AG09319 (cell line): ENCODE measurements at regions not wholly inside any gene's neighbourhood (a gene's known extent, or its start where the extent isn't known, plus 50 kb on each side); places are given as distances from the start of the nearest gene placed in this dataset.

Experiments used
- DNase-seq: peaks from one replicate; pipeline ENCODE4 v3.0.0-alpha.2; 2010; ENCODE audit warnings: low read depth; ENCODE audit errors: extremely low read depth
- TF ChIP-seq, protein P1 (sequence below): IDR thresholded peaks from 2 replicates; pipeline ENCODE4 v1.5.1; 2011; ENCODE audit warnings: low read depth, mild to moderate bottlenecking, inconsistent platforms, low read length, moderate library complexity

DNA sequence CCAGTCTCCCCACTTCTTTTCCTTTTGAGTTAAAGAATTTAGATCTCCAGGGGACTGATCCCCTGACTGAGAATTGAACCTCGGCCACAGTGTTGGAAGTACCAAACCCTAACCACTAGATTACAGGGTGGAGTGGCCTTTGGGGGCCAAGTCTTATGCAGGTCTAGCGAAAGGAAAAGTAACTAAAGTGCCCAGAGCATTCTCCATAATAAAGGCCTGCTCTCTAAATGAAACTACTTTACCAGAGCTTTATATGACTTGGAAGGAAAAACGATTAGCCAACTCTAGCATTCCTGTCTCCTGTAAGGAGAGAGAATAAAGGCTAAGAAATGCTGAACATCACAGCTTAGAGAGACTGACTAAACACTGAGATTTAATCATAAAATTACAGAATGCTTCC lies 788.0 kb downstream of the C4orf33 start:
- TF ChIP-seq, protein P1, sequence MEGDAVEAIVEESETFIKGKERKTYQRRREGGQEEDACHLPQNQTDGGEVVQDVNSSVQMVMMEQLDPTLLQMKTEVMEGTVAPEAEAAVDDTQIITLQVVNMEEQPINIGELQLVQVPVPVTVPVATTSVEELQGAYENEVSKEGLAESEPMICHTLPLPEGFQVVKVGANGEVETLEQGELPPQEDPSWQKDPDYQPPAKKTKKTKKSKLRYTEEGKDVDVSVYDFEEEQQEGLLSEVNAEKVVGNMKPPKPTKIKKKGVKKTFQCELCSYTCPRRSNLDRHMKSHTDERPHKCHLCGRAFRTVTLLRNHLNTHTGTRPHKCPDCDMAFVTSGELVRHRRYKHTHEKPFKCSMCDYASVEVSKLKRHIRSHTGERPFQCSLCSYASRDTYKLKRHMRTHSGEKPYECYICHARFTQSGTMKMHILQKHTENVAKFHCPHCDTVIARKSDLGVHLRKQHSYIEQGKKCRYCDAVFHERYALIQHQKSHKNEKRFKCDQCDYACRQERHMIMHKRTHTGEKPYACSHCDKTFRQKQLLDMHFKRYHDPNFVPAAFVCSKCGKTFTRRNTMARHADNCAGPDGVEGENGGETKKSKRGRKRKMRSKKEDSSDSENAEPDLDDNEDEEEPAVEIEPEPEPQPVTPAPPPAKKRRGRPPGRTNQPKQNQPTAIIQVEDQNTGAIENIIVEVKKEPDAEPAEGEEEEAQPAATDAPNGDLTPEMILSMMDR: no peak
- DNase-seq: no peak

DNA sequence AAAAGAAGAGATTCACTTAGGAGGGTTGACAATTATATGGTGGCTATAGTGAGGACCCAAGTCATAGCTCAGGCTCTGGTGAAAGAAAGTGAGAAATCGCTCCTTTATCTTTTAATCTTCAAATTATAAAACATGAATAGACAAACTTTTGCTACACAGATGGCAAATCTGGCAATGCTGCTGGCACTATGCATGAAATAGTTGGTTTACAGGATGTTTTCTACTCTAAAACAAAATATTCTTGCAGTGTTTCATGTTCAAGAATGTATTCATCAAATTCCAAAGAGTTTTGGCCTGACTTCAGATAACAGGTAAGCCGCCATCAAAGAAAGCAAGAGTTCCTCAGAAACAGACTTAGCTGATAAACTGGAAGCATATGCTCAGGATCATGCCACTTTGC lies 801.2 kb downstream of the C4orf33 start:
- TF ChIP-seq, protein P1: no peak
- DNase-seq: no peak

DNA sequence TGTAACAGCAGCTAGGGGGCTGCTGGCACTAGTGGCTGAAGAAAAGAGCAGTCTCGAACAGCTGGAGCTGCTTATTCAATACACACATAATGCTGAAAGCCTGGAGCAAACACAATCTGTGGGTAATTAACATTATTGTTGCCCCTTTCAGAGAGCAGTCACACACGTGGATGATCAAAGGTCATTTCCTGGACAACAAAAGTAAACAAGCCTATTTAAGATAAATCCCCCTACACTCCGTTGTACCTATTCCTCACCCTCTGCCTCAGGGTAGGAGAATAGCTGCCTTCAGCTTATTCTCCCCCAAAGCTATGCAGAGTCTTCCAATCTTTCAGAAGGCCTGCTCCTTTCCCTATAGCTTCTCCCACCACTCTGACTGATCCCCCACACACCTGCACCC lies 803.9 kb downstream of the C4orf33 start:
- TF ChIP-seq, protein P1: no peak
- no peak for DNase-seq

DNA sequence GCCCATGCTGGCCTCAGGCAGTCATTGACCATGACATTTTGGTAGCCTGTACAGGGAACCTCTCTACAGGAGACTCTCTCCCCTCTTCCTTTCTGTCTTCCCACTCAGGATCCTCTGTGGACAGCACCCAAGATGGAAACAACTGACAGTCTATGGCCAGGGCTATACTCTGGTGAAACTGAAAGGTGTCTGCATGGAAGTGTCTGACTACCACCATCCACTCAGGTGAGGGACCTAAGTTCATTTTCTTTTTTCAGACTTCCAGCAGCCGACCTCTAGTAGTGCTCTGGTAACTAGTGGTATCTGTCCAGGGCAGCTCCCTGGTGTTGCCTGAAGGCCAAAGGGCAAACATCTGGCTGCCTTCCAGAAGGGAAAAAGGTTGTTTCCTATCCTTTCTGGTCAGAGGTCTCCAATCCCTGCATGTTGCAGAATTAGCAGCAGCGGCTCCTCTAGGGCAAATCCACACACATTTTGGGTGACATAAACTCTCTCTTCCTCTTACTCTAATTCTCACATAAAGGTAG lies 804.5 kb downstream of the C4orf33 start:
- no peak for DNase-seq
- TF ChIP-seq, protein P1: no peak

DNA sequence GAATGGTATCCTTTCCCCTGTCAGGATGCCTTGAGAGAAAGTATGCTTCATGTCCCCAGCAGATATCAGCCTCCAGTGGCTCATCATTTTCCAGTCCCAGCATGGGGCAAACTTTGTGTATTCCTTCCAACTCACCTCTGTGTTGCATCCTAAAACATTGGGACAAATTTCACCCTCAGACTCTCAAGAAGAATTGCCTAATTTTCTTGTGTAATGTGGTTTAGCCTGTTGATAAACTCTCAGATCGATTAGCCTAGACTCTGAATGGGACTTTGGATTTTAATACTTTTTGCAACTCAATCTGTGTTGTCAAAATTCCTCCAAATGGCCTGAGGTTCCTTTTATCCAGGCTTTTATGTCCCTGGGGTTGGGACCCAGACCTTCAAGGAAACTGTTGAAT lies 805.3 kb downstream of the C4orf33 start:
- TF ChIP-seq, protein P1: no peak
- DNase-seq: no peak

DNA sequence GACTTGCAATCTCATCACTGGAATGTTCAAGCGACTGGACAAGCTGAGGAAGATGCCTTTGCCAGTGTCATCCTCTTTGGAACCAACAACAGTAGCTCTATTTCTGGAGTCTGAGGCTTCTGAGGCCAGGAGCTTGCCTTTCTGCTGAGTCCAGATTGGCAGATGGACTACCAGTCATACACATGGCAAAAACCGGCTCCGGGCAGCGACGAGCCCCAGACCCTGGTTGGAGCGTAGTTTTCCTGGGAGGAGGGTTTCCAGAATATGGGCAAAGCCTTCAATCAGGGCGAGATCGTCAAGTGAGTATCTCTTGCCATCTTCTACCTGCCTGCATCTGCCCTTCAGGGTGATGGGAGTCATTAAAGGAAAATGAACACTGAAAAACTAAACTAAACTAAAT lies 807.9 kb downstream of the C4orf33 start:
- DNase-seq: no peak
- TF ChIP-seq, protein P1: no peak

DNA sequence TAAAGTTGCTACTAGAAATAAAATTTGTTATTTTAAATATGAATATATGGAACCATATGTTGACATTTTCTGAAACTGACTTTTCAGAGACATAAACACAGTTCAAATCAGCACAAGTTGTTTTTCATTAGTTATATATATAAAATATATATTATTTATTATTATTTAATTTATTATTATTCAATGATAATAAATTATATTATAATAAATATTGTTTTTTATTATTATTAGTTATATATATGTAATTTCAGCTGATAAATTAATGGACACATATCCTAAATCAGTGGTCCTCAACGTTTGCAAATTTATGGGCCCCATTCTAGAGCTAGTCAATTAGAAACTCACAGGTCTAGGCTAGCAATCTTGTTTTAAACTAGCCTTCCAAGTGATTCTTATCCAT lies 809.3 kb downstream of the C4orf33 start:
- TF ChIP-seq, protein P1: no peak

More for the DNA sequence above, 809.3 kb downstream of the C4orf33 start:
- no peak for DNase-seq
